22Rv1 (cell line): ENCODE measurements at regions not wholly inside any gene's neighbourhood (a gene's known extent, or its start where the extent isn't known, plus 50 kb on each side); places are given as distances from the start of the nearest gene placed in this dataset.

Source experiments
- CTCF ChIP-seq: fragments of 450-650 bp; IDR thresholded peaks from 2 replicates; pipeline ENCODE4 v1.5.1; 2017; ENCODE audit warnings: mild to moderate bottlenecking
- ZFX ChIP-seq: fragments of 450-650 bp; IDR thresholded peaks from 2 replicates; pipeline ENCODE4 v1.6.1; 2017; ENCODE audit warnings: antibody characterized with exemption, borderline replicate concordance

GRCh38 chr10:58948303-58948702 lies 228.1 kb upstream of the PHYHIPL start:
- TF ChIP-seq CTCF = no peak
- TF ChIP-seq ZFX = no peak
